Esophagus (tissue), 2 donors: ENCODE measurements at regions not wholly inside any gene's neighbourhood (a gene's known extent, or its start where the extent isn't known, plus 50 kb on each side); places are given as distances from the start of the nearest gene placed in this dataset.
A peak's percentile ranks its signal among the peaks of the same experiment; 100 is the strongest.

Experiments
- H3K27ac ChIP-seq, 2 donors: one replicate each; pipeline ENCODE4 v1.5.1; 2013; ENCODE audit warnings: low read depth in 2 of 2, mild to moderate bottlenecking in 2 of 2, inconsistent platforms in 1 of 2, low read length in 1 of 2, moderate library complexity in 1 of 2
- H3K27me3 ChIP-seq, 2 donors: one replicate each; pipeline ENCODE4 v1.6.1; 2013; ENCODE audit warnings: low read length in 2 of 2, control low read depth in 1 of 2, mild to moderate bottlenecking in 1 of 2; ENCODE audit not compliant: insufficient read depth in 2 of 2, control insufficient read depth in 1 of 2
- H3K36me3 ChIP-seq, 2 donors: one replicate each; pipeline ENCODE4 v1.6.1; 2013; ENCODE audit warnings: low read length in 1 of 2; ENCODE audit not compliant: control insufficient read depth in 2 of 2, insufficient read depth in 2 of 2
- H3K4me1 ChIP-seq, 2 donors: one replicate each; pipeline ENCODE4 v1.6.1; 2013; ENCODE audit warnings: low read length in 1 of 2; ENCODE audit not compliant: control insufficient read depth in 2 of 2, insufficient read depth in 2 of 2
- H3K4me3 ChIP-seq, 2 donors: one replicate each; pipeline ENCODE4 v1.5.1; 2013; ENCODE audit warnings: low read length in 2 of 2, mild to moderate bottlenecking in 2 of 2, low read depth in 1 of 2, moderate library complexity in 1 of 2
- H3K9me3 ChIP-seq, 2 donors: one replicate each; pipeline ENCODE4 v1.6.1; 2013; ENCODE audit warnings: mild to moderate bottlenecking in 2 of 2, low read depth in 1 of 2, low read length in 1 of 2, moderate library complexity in 1 of 2; ENCODE audit not compliant: control insufficient read depth in 2 of 2, insufficient read depth in 1 of 2
- WGBS, 2 donors: extraction: QIAGEN DNeasy Blood & Tissue Kit; methylation state at CpG; one replicate each; pipeline ENCODE4 v1.1.7; 2013; 5-methylcytosine and 5-hydroxymethylcytosine counted together
- donor health status: healthy with polysubstance abuse.
- donor health status: Bipolar disorder and iron deficiency.

DNA sequence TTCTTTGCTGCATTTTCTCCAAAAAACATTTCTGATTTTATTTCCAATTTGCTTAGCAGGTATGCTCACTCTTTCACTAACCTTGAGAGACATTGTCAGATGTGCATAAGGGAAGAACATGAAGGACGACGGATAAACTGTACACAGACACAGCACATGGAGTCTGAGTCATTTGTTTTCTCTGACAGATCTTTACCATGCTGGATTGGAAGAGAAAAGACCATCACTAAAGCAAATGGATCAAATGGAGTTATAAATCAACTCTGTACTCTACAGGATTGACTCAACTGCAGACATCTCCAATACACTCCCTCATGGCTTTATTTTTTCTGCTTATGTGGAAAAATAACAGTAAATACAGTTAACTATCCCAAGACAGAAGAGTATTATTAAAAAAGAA lies 90.2 kb upstream of the CTSC start:
- Histone ChIP-seq H3K4me1 (peaks cover 2 to 11% of the 10 kb centered on the region in 2 donors), H3K27ac (no peak overlapping the region), H3K27me3 (no peaks in the 10 kb centered on the region), H3K9me3 (no peaks in the 10 kb centered on the region), H3K4me3 (no peak overlapping the region), H3K36me3 (no peaks in the 10 kb centered on the region)
- 74 to 79% methylated on average over 2 of the region's 2 CpGs for WGBS, 2 donors

DNA sequence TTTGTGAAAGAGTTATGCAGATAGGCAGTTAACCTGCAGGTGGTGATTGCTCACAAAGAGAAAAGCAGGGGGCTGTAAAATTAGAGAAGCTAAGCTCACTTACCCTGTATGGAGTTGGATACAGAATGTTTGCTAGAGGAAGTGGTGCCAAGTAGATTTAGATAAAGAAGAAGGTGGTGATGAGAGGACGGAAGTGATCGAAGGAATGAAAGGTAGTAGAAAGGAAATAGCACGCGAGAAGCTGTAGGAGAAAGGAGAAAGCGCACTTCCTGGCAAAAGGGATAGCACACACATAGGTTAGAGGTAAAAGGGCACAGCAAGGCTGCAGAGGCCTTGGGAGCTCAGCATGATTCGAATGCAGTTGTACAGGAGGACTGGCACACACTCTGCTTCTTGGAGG lies 87.3 kb upstream of the CTSC start:
- no peak overlapping the region for H3K4me3 ChIP-seq
- 81 to 88% methylated on average over 6 of the region's 6 CpGs for WGBS, 2 donors

DNA sequence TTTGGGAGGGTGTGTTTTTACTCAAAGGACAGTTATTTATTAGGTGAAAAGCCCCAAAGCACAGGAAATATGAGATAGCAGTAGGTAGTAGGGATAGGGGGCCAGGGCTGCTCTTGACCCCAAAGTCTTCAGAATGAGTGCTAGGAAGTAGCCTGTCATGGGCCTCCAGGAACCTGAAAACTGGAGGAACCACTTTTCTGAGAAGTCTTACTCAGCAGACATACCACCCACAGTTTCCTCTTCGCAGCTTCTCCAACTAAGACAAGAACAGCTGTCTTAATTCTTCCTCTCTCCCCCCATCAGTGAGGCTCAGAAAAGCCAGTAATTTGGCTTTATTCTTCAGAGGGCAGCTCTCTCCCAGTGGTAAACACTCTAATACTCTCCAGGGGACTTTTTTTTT lies 84.0 kb upstream of the CTSC start:
- Histone ChIP-seq H3K27me3 (no peaks in the 10 kb centered on the region), H3K4me3 (no peak overlapping the region), H3K4me1 (peaks cover 0 to 2% of the 10 kb centered on the region in 2 donors), H3K9me3 (no peaks in the 10 kb centered on the region), H3K36me3 (no peaks in the 10 kb centered on the region), H3K27ac (peak overlapping the region; percentile 34 to 55)
- 17 to 29% methylated on average over 1 of the region's 1 CpG for WGBS, 2 donors

More for the DNA sequence above, 87.3 kb upstream of the CTSC start:
- no peaks in the 10 kb centered on the region for H3K9me3 ChIP-seq
- H3K4me1 ChIP-seq: peaks cover 0 to 2% of the 10 kb centered on the region in 2 donors
- no peaks in the 10 kb centered on the region for H3K27me3 ChIP-seq
- H3K27ac ChIP-seq: no peak overlapping the region
- H3K36me3 ChIP-seq: no peaks in the 10 kb centered on the region

DNA sequence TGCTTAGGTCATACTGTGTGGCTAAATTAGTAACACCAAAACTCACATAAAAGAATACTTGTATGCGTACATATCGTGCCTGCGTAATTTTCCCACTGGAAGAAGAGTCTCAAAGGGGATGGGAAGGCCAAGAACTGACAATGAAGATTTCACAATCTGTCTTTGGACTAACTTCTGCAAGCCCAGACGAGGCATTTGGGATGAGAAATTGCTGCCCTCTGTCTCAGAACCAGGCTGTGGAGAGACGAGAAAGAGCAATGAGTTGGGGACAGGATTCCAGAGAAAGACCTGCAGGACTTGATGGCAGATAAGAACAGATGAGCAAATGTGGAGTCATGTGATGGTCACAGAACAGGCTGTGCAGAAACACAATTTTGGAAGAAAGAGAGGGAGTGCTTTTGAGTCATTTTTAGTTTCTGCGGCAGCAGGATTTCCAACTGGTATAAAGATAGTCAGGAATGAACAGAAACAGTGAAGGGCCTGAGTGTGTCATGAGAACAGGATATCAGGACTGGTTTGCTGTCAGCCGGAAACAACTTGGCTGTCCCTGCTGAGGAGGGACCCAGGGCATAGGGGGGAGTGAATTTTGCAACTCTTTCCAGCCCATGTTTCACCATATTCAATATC lies 82.7 kb upstream of the CTSC start:
- no peaks in the 10 kb centered on the region for H3K27me3 ChIP-seq
- H3K36me3 ChIP-seq: no peaks in the 10 kb centered on the region
- peaks cover 0 to 2% of the 10 kb centered on the region in 2 donors for H3K4me1 ChIP-seq
- H3K9me3 ChIP-seq: no peaks in the 10 kb centered on the region
- WGBS, 2 donors: 45 to 69% methylated on average over 7 of the region's 7 CpGs
- no peak overlapping the region for H3K4me3 ChIP-seq
- peak overlapping the region; percentile 68 to 78 for H3K27ac ChIP-seq

DNA sequence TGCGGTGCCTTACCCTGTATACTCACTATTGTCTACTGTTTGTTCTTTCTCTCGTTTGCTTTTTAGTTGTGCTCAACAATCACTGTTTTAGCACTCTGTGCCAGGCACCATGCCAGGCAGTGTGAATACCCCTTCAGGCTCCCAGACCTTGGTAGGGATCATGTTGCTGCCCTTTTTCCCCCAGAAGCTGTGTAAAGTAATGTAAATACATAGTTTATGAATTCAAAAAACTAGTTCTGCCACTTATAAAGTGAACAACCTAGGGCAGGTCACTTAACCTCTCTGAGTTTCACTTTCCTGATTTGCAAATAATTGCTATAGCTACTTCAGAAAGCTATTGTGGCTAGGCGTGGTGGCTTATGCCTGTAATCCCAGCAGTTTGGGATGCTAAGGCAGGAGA lies 81.0 kb upstream of the CTSC start:
- peaks cover 0 to 2% of the 10 kb centered on the region in 2 donors for H3K4me1 ChIP-seq

DNA sequence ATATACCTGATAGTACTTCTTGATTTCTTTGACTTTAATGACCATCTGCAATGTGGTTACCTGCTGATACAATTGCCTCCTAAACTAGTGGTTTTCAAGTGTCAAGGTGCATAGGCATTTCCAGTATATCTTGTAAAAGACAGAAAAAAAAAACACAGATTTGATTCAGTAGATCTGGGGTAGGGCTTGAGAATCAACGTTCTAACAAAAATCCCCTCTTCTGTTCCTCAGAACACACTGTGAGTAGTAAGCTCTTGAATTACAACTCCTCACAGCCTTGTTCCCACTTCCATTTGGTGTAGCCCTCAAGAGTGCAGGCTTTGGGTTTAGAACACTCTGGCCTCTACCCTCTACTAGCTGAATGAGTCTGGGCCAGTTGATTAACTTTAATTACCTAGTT lies 78.0 kb upstream of the CTSC start:
- no peaks in the 10 kb centered on the region for H3K36me3 ChIP-seq

More for the DNA sequence above, 81.0 kb upstream of the CTSC start:
- H3K36me3 ChIP-seq: no peaks in the 10 kb centered on the region
- no peaks in the 10 kb centered on the region for H3K27me3 ChIP-seq
- H3K4me3 ChIP-seq: no peak overlapping the region
- H3K9me3 ChIP-seq: no peaks in the 10 kb centered on the region
- WGBS, 2 donors: 46 to 48% methylated on average over 3 of the region's 3 CpGs
- H3K27ac ChIP-seq: peak overlapping the region; percentile 82 to 89

DNA sequence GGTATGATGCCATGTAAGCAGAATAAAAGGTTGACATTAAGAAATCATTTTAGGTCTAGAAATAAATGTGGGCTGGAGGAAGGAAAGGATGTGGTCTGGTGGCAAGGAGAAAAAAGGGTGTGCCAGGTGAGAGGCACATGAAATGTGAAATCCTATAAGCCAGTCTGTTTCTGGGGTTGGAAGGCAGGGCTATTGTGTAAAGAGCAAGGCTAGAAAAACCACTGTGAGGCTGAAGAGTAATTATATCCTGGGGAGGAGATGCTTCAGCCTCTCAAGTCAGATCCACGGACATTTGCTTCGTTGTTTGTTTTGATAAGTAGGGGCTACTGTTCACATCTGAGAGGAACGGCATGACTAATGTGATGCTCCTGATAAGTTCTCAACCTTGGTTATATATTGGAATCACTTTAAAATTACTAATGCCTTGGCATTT lies 77.5 kb upstream of the CTSC start:
- no peaks in the 10 kb centered on the region for H3K36me3 ChIP-seq
- 44 to 64% methylated on average over 3 of the region's 3 CpGs for WGBS, 2 donors
- no peaks in the 10 kb centered on the region for H3K9me3 ChIP-seq
- H3K27ac ChIP-seq: peak overlapping the region in 1 of 2 donors; percentile 4
- no peaks in the 10 kb centered on the region for H3K27me3 ChIP-seq
- no peak overlapping the region for H3K4me3 ChIP-seq
- peaks cover 0 to under 1% of the 10 kb centered on the region in 2 donors for H3K4me1 ChIP-seq

More for the DNA sequence above, 78.0 kb upstream of the CTSC start:
- Histone ChIP-seq H3K27ac (no peak overlapping the region), H3K27me3 (no peaks in the 10 kb centered on the region), H3K9me3 (no peaks in the 10 kb centered on the region), H3K4me3 (no peak overlapping the region), H3K4me1 (peaks cover 0 to under 1% of the 10 kb centered on the region in 2 donors)
- 71 to 83% methylated on average over 1 of the region's 1 CpG for WGBS, 2 donors

DNA sequence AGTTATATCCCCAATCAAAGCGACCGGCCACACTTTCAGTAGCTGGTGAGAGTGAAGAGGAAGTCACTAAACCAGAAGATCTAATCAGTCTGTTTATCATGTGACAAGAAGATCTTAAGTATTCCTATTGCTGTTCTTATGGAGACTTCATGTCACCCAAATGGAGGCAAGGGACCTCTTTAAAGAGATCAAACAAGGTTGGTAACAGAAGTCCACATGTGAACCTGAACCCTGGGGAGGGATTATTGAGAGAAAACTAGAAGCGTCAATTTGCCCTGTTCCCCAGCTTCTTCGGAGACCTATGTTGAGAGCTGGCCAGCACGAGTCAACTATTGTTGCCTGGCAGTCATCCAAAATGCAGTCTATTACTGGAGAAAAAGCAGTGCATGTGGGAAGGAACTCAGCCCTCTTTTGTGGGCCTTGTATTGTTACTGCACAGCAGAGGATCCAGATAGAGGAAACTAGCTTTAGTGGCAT lies 76.9 kb upstream of the CTSC start:
- Histone ChIP-seq H3K27ac (no peak overlapping the region), H3K4me1 (peaks cover 0 to 3% of the 10 kb centered on the region in 2 donors), H3K36me3 (no peaks in the 10 kb centered on the region), H3K9me3 (no peaks in the 10 kb centered on the region), H3K27me3 (no peaks in the 10 kb centered on the region), H3K4me3 (no peak overlapping the region)
- WGBS, 2 donors: 22 to 27% methylated on average over 5 of the region's 5 CpGs

DNA sequence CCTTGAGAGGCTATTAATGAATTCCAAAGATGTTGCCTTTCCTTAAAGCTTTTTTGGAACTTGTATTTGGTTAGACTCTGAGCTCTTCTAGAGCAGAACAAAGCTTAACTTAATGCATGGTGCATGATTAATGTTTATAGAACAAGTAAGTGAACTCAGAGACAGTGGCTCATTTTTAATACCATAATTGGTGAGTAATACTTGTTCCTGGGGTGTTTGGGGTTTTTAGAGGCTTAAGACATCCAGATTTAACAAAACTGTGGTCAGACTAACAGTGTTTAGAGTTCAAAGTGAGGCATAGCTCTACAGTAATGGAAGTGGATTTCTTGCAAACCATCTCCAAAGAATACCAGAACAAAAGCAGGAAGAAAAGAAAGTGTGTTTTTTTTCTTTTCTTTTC lies 73.7 kb upstream of the CTSC start:
- H3K27ac ChIP-seq: no peak overlapping the region
- peaks cover 0 to 3% of the 10 kb centered on the region in 2 donors for H3K4me1 ChIP-seq
- H3K4me3 ChIP-seq: no peak overlapping the region
- H3K9me3 ChIP-seq: no peaks in the 10 kb centered on the region
- H3K36me3 ChIP-seq: no peaks in the 10 kb centered on the region
- H3K27me3 ChIP-seq: no peaks in the 10 kb centered on the region

DNA sequence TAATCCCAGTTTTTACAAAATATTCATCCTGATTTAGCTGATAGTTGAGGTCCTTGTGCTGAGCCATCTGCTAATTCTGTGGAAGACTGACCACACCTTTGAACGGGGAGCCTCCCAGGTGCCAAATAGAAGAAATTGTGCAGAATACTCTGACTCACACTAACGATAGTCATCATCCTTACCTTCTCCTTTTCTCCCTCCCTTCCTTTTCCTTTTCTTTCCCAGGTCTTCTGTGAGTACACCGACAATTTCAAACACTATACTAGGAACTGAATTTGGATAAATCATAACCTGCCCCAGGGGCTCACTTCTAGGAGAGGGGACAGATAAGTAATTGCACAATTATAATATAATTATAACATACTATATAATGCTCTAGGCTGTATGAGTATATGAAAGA lies 73.1 kb upstream of the CTSC start:
- no peak overlapping the region for H3K27ac ChIP-seq
- 49 to 63% methylated on average over 3 of the region's 3 CpGs for WGBS, 2 donors

More for the DNA sequence above, 73.1 kb upstream of the CTSC start:
- Histone ChIP-seq H3K9me3 (no peaks in the 10 kb centered on the region), H3K27me3 (no peaks in the 10 kb centered on the region), H3K36me3 (no peaks in the 10 kb centered on the region), H3K4me3 (no peak overlapping the region), H3K4me1 (peaks cover 0 to 3% of the 10 kb centered on the region in 2 donors)
